ENCODE measurements at regions not wholly inside any gene's neighbourhood (a gene's known extent, or its start where the extent isn't known, plus 50 kb on each side); places are given as distances from the start of the nearest gene placed in this dataset.
A peak's percentile ranks its signal among the peaks of the same experiment; 100 is the strongest.

DNA sequence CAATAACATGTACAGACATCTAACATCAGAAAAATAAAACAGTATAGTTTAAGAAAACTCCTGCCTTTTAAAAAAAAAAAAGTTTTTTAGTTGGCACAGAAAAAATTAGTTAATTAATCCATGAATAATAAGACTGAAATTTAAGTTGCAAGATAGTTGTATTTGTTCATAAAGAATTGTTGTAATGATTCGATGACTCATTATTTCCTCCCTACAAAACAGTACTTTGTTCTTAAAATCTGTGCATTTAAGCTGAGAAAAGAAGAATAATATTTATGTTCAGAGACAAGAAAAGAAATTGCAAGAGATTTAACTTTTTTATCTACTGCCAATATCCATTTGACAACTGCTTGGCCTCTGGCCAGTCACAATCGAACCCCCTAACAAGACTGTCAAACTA is 894.7 kb downstream of the ADGRL2 start:
- no peak for TF ChIP-seq Cebpa-rat (IDR thresholded peaks at IDR 0.05)
- no peaks in the 10 kb centered on the region for H3K27me3 ChIP-seq
- H3K4me2 ChIP-seq, result no peak overlapping the region
- peaks cover 0 to 5% (median under 1%) of the 10 kb centered on the region in 11 experiments; a peak in 4 of 22 replicates for H3K9me3 ChIP-seq (replicated peaks in 1 of 11)
- H4K20me1 ChIP-seq, result no peaks in the 10 kb centered on the region
- H3K9ac ChIP-seq, result no peak overlapping the region
- H3K36me3 ChIP-seq, result no peaks in the 10 kb centered on the region
- no peak overlapping the region for H3K4me3 ChIP-seq
- no peak overlapping the region for H3K27ac ChIP-seq
- no peaks in the 10 kb centered on the region; a peak in 1 of 20 replicates for H3K4me1 ChIP-seq

DNA sequence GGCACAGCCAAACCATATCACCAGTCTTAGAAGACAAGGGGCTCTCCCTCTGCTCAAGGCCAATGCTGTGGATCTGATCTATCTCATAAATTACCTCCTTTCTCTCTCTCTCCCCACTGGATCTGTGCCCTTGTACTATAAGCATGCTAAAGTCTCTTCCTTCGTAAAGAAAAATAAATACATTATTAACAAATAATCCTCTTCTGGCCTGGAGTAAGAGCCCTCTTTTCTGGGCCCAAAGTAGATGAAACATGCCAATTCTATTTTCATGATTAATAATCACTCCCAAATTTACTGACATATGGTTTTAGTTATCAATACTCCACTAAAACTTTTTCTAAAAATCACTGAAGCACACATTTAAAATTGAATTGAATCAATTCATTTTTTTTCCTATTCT is 889.7 kb downstream of the ADGRL2 start:
- Histone ChIP-seq H3K4me1 (no peaks in the 10 kb centered on the region), H3K4me3 (no peak overlapping the region), H3K36me3 (no peaks in the 10 kb centered on the region), H3K27me3 (no peaks in the 10 kb centered on the region), H3K9ac (no peak overlapping the region), H3K27ac (no peak overlapping the region), H4K20me1 (no peaks in the 10 kb centered on the region), H3K9me3 (replicated peaks in 1 of 11) (peaks cover 14 to 31% (median 24%) of the 10 kb centered on the region in 11 experiments), H3K4me2 (no peak overlapping the region)
- TF ChIP-seq Cebpa-rat (IDR thresholded peaks at IDR 0.05), result no peak

DNA sequence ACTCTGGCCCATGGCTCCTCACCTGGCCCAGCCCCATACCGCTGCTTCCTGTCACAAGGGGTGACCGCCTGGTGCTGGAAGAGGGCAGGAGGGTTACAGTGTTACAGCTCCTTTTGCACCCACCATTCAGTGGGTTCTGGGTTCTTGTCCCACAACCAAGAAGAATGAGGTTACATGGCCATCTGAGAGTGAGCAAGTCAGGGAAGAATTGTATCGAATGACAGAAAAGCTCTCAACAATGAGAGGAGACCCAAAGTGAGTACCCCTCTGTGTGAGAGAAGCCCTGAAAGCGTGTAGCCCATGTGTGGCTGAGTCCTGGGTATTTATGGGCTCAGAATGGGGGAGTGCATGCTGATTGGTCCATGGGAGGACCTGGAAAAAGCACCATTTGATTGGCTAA is 888.5 kb downstream of the ADGRL2 start:
- Histone ChIP-seq H3K4me1 (no peaks in the 10 kb centered on the region), H4K20me1 (no peaks in the 10 kb centered on the region), H3K27ac (no peak overlapping the region), H3K9ac (no peak overlapping the region), H3K4me3 (no peak overlapping the region; a peak in 1 of 20 replicates), H3K27me3 (no peaks in the 10 kb centered on the region), H3K9me3 (replicated peaks in 1 of 11) (peaks cover 14 to 31% (median 24%) of the 10 kb centered on the region in 11 experiments), H3K36me3 (no peaks in the 10 kb centered on the region), H3K4me2 (no peak overlapping the region)
- no peak for TF ChIP-seq Cebpa-rat (IDR thresholded peaks at IDR 0.05)

DNA sequence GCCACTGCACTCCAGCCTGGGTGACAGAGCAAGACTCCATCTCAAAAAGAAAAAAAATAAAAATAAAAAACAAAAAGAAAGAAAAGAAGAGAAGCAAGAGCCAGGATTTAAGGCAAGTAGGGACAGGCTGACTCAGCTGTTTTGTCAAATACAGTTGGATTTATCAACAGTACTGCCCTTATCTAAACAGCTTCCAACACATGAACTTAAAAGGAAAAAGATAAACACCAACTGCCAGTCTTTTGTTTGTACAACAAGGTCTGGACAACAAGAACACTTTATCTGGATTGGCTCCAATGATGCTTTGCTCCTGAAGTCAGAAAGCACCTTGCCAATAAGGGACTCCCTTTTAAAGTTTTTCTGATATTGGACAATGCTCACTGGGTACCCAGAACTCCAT is 886.0 kb downstream of the ADGRL2 start:
- Histone ChIP-seq H3K36me3 (no peaks in the 10 kb centered on the region), H3K4me2 (no peak overlapping the region), H3K27me3 (no peaks in the 10 kb centered on the region), H3K9me3 (replicated peaks in 1 of 11) (peaks cover 14 to 31% (median 24%) of the 10 kb centered on the region in 11 experiments), H4K20me1 (no peaks in the 10 kb centered on the region), H3K4me3 (no peak overlapping the region), H3K4me1 (no peaks in the 10 kb centered on the region), H3K27ac (no peak overlapping the region), H3K9ac (no peak overlapping the region)
- no peak for TF ChIP-seq Cebpa-rat (IDR thresholded peaks at IDR 0.05)

DNA sequence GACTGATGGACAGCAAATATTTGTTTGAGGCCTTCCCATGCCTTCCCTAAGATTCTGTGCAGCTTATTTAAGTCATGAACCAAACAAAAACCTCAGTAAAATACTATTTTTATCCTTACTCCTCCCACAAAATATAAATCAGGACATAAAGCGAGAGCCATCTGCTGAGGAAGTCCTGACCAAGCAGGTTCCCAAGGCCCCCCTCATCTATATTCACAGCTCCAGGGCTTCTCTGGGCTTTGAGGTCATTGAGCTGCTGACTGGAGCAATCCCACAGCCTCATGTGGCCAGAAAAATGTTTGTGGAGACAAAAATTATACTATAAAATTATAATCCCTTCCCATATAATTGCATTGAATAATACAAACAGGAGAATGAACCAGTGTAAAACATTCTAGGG is 846.2 kb downstream of the ADGRL2 start:
- no peaks in the 10 kb centered on the region for H3K36me3 ChIP-seq
- H3K27ac ChIP-seq, result no peak overlapping the region
- H3K4me1 ChIP-seq, result peaks cover 0 to 9% (median 0%) of the 10 kb centered on the region in 10 experiments; a peak in 2 of 20 replicates
- H3K4me2 ChIP-seq, result peak overlapping the region in 4 of 11 experiments; percentile 0 to 27 (median 12); a peak in 2 of 22 replicates
- H3K4me3 ChIP-seq, result no peak overlapping the region
- H3K27me3 ChIP-seq, result no peaks in the 10 kb centered on the region
- no peaks in the 10 kb centered on the region for H4K20me1 ChIP-seq
- H3K9ac ChIP-seq, result no peak overlapping the region
- no peaks in the 10 kb centered on the region for H3K9me3 ChIP-seq (replicated peaks in 1 of 11)
- TF ChIP-seq Cebpa-rat (IDR thresholded peaks at IDR 0.05), result no peak

DNA sequence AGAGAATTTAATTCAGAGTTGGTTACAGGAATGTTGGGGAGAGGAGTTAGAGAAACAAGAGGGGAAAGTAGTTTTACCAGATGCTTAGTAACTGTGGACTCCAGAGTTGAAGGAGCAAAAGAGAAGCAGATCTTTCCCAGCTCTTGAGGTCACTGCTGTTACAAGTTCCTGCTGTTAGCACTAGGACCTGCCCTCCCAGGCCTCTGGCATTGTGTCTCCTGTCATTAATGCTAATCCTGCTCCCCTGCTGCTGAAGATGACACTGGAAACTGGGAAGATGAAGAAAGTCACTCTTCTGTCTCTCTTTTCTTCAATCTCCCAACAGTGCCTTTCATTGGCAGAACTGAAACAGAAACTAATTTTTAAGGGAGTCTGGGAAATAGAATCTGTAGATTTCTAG is 845.6 kb downstream of the ADGRL2 start:
- no peak overlapping the region for H3K4me3 ChIP-seq
- H3K4me2 ChIP-seq, result peak overlapping the region in 3 of 11 experiments; percentile 6 to 27 (median 18); a peak in 2 of 22 replicates
- TF ChIP-seq Cebpa-rat (IDR thresholded peaks at IDR 0.05), result no peak
- H3K27ac ChIP-seq, result no peak overlapping the region
- H3K4me1 ChIP-seq, result peaks cover 0 to 9% (median 0%) of the 10 kb centered on the region in 10 experiments; a peak in 2 of 20 replicates
- H3K36me3 ChIP-seq, result no peaks in the 10 kb centered on the region
- no peaks in the 10 kb centered on the region for H3K27me3 ChIP-seq
- H4K20me1 ChIP-seq, result no peaks in the 10 kb centered on the region
- no peaks in the 10 kb centered on the region for H3K9me3 ChIP-seq (replicated peaks in 1 of 11)
- H3K9ac ChIP-seq, result no peak overlapping the region

DNA sequence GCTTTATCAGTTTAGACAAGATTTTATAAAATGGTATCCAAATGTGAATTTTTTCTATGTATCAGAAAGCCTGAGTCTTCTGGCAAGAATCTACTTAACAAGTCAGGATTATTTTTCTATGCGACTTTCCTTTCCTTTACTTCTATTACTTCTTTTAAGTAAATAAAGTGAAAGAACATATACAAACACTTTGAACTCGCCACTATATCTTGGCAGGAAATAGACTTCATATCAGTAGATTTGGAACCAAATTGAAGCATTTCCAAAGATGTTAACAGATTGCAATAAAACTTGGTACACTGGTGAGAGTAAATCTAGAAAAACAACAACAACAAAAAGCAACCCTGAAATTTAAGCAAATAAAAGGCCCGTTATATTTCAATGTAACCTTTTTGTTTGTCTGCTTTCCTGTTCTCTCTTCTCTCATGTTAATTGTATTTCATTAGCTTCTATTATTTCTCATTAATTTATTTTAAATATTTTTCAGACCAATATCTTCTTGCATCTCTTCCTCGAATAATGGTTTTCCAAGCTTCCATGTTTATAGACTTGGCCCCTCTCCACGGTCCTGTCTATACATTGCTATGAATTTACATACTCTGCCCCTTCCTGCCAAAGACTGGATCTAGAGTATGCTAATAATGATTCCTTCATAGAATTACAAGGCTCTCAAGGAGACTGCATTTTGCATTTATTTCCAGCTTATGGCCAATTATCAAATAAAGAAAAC is 843.6 kb downstream of the ADGRL2 start:
- no peak overlapping the region for H3K4me3 ChIP-seq
- peaks cover 0 to 9% (median 0%) of the 10 kb centered on the region in 10 experiments; a peak in 2 of 20 replicates for H3K4me1 ChIP-seq
- no peak for TF ChIP-seq Cebpa-rat (IDR thresholded peaks at IDR 0.05)
- H4K20me1 ChIP-seq, result no peaks in the 10 kb centered on the region
- H3K36me3 ChIP-seq, result no peaks in the 10 kb centered on the region
- H3K27me3 ChIP-seq, result no peaks in the 10 kb centered on the region
- H3K9ac ChIP-seq, result no peak overlapping the region
- H3K4me2 ChIP-seq, result no peak overlapping the region
- no peaks in the 10 kb centered on the region for H3K9me3 ChIP-seq (replicated peaks in 1 of 11)
- H3K27ac ChIP-seq, result no peak overlapping the region

DNA sequence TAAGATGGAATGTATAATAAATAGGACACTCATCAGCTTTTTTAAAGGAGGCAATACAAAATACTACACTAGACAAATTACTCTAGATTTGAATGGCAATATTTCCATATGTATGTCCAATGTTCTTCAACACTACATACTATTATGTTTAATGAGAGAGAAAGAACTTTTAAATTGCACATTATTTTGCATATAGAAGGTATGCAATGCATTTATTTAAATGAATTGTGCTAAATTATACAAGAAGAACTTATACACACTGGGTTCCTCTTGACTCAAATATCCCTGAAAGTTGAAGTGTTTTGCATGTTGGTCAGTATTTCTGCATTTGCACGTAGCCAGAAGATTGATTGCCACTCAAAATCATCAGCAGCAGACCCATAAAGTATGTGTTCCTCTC is 839.6 kb downstream of the ADGRL2 start:
- H4K20me1 ChIP-seq, result no peaks in the 10 kb centered on the region
- no peak overlapping the region for H3K4me3 ChIP-seq
- H3K4me2 ChIP-seq, result no peak overlapping the region
- H3K36me3 ChIP-seq, result no peaks in the 10 kb centered on the region
- H3K4me1 ChIP-seq, result no peaks in the 10 kb centered on the region
- H3K27me3 ChIP-seq, result no peaks in the 10 kb centered on the region
- H3K9ac ChIP-seq, result no peak overlapping the region
- no peak for TF ChIP-seq Cebpa-rat (IDR thresholded peaks at IDR 0.05)
- H3K27ac ChIP-seq, result no peak overlapping the region
- no peaks in the 10 kb centered on the region for H3K9me3 ChIP-seq (replicated peaks in 1 of 11)

DNA sequence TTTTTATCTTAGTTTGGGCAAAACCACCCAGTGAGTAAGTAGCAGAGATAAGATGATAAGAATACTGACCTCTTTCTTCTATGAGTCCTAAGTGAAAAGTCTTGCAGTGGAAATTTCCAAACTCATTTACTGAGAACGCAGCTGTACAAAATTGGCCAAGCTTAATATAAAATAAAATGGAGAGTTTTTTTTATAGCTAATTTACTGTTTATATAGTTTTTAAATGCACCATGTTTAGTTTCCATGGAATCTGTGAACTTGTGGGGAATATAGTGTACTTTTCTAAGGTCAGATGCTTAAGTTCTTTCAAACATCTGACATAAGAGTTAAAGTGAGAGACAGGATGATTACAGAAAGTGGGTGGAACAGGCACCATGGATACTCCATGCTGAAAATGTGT is 833.5 kb downstream of the ADGRL2 start:
- Histone ChIP-seq H3K36me3 (no peaks in the 10 kb centered on the region), H3K4me2 (no peak overlapping the region), H3K4me3 (no peak overlapping the region), H3K9ac (no peak overlapping the region), H4K20me1 (no peaks in the 10 kb centered on the region), H3K4me1 (no peaks in the 10 kb centered on the region), H3K27ac (no peak overlapping the region), H3K27me3 (no peaks in the 10 kb centered on the region), H3K9me3 (replicated peaks in 1 of 11) (no peaks in the 10 kb centered on the region)
- TF ChIP-seq Cebpa-rat (IDR thresholded peaks at IDR 0.05), result no peak

DNA sequence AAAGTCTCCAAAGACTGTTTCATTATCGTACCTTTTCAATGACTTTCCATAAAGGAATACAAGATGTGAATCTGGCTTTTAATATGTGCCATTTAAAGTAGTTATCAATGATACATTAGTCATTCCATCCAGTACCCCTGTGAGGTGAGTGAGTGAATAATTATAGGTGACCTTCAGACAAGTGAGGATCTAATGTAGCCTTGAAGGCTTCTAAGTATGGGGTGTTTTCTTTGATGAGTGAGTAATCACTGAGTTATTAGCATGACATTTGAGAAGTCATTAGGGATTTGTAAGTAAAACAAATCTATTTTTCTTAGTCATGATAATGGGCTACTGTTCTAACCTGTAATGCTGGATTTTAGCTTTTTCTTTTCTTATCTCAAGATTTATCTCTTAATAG is 831.4 kb downstream of the ADGRL2 start:
- Histone ChIP-seq H3K27me3 (no peaks in the 10 kb centered on the region), H3K36me3 (no peaks in the 10 kb centered on the region), H3K9ac (no peak overlapping the region), H3K9me3 (replicated peaks in 1 of 11) (peaks cover 0 to 2% (median 0%) of the 10 kb centered on the region in 11 experiments; a peak in 3 of 22 replicates), H3K4me3 (no peak overlapping the region), H3K4me2 (no peak overlapping the region), H3K27ac (no peak overlapping the region), H4K20me1 (no peaks in the 10 kb centered on the region), H3K4me1 (peaks cover 0 to 8% (median 2%) of the 10 kb centered on the region in 10 experiments; a peak in 5 of 20 replicates)
- TF ChIP-seq Cebpa-rat (IDR thresholded peaks at IDR 0.05), result no peak
